ENCODE measurements at regions not wholly inside any gene's neighbourhood (a gene's known extent, or its start where the extent isn't known, plus 50 kb on each side); places are given as distances from the start of the nearest gene placed in this dataset.

DNA sequence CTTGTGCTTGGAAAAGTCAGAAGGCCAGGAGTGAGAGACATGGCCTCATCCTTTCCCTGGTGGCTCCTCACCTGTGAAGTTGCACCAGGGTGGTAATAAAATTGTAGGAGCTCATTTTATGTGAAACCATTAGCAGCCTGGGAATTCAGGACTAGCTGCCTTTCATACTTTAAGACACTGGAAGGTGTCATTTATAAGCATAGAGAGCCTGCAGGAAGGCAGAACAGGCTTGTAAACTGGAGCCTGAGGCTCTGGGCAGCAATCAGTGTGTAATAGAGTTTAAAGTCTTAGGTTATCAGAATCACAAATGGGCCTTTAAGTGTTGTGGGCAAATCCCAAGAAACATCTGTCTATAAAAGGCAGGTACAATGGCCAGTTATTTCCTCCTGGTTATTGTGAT, 127.2 kb downstream of the TM9SF2 start:
- intact Hi-C loops (cut with DNase I; ENCODE audit: low total_unique reads): no loop called here
- Histone ChIP-seq H3K27me3 (no peaks in the 10 kb centered on the region), H3K27ac (no peak overlapping the region)

DNA sequence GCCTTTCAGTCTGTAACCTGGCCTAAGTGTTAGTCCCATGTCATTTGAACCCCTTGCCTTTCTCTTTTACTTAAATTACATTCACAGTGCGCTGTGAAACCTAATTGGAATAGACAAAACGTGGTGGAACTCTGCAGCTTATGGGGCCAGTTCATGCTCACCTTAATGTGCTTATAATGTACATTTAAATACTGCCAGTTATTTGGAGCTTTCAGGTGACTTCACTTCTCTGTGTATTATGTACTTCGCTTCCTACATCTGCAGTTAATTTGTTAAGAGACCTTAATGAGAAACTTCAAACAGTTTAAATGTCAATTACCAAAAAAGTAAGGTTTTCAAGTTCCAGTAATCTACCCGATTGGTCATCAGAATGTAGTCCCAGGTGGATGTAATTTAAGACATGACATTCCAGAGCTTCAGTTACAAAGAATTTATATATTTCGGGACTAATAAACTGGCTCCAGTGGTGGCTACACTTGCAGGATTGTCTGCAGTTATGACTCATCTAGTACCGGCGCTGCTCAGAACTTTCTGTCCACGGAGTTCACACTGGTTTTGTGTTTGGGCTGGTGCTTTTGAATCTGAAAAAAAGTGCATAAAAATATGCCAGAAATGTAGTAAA, 125.3 kb downstream of the TM9SF2 start:
- intact Hi-C loops (cut with DNase I; ENCODE audit: low total_unique reads): no loop called here
- Histone ChIP-seq H3K27me3 (no peaks in the 10 kb centered on the region), H3K4me1 (peaks cover 0 to 9% (median 4%) of the 10 kb centered on the region in 4 donors), H3K36me3 (no peaks in the 10 kb centered on the region), H3K9me3 (no peaks in the 10 kb centered on the region), H3K4me3 (no peak overlapping the region), H3K27ac (no peak overlapping the region)
- TF ChIP-seq POLR2AphosphoS5 (IDR thresholded peaks at IDR 0.05) (no peak), POLR2A (IDR thresholded peaks at IDR 0.05) (no peak), EP300 (IDR thresholded peaks at IDR 0.05) (no peak)
- TF ChIP-seq, protein P1, sequence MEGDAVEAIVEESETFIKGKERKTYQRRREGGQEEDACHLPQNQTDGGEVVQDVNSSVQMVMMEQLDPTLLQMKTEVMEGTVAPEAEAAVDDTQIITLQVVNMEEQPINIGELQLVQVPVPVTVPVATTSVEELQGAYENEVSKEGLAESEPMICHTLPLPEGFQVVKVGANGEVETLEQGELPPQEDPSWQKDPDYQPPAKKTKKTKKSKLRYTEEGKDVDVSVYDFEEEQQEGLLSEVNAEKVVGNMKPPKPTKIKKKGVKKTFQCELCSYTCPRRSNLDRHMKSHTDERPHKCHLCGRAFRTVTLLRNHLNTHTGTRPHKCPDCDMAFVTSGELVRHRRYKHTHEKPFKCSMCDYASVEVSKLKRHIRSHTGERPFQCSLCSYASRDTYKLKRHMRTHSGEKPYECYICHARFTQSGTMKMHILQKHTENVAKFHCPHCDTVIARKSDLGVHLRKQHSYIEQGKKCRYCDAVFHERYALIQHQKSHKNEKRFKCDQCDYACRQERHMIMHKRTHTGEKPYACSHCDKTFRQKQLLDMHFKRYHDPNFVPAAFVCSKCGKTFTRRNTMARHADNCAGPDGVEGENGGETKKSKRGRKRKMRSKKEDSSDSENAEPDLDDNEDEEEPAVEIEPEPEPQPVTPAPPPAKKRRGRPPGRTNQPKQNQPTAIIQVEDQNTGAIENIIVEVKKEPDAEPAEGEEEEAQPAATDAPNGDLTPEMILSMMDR (IDR thresholded peaks at IDR 0.05): no peak
- 72 to 83% (median 77%) methylated on average over 8 of the region's 8 CpGs for WGBS, 5 donors
- no peak for DNase-seq

More for the DNA sequence above, 127.2 kb downstream of the TM9SF2 start:
- peaks cover 0 to 7% (median 3%) of the 10 kb centered on the region in 4 donors for H3K9me3 ChIP-seq
- peaks cover 0 to 9% (median 4%) of the 10 kb centered on the region in 4 donors for H3K4me1 ChIP-seq
- no peaks in the 10 kb centered on the region for H3K36me3 ChIP-seq
- H3K4me3 ChIP-seq: no peak overlapping the region
- TF ChIP-seq EP300 (IDR thresholded peaks at IDR 0.05) (no peak), POLR2A (IDR thresholded peaks at IDR 0.05) (no peak), POLR2AphosphoS5 (IDR thresholded peaks at IDR 0.05) (no peak)
- TF ChIP-seq, protein P1 (IDR thresholded peaks at IDR 0.05): no peak
- DNase-seq: no peak

DNA sequence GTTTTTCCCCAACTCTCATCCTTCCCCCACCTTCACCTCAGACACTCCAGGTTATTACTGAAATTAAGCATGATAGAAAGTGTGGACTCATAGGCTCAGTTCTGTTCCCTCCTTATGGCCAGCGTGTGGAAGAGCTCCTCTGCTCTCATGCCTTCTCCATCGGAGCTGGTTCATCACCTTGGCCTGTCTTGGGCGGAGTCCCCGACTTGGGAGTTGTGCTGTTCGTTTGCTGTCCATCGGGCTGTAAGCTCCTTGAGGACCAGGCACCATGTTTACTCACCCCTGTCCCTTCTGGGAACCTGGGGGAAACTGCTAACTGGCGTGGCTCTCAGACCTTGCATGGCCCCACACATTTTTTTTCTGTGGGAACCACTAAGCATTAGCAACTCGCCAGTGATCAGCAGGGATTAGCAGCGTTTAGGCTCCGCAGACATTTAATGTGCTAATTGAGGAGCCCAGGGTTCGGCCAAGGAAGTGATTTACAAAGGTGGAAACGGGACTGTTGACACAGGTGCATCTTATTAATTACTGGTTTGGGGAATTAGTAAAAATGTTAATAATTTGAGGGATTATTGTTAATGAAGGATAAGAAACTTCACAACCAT, 123.8 kb downstream of the TM9SF2 start:
- intact Hi-C loops (cut with DNase I; ENCODE audit: low total_unique reads): no loop called here
- Histone ChIP-seq H3K4me3 (no peak overlapping the region), H3K36me3 (no peaks in the 10 kb centered on the region), H3K27ac (no peak overlapping the region), H3K4me1 (peaks cover 0 to 8% (median 2%) of the 10 kb centered on the region in 4 donors), H3K27me3 (no peaks in the 10 kb centered on the region), H3K9me3 (no peaks in the 10 kb centered on the region)
- no peak for DNase-seq
- WGBS, 5 donors: 83 to 90% (median 86%) methylated on average over 12 of the region's 12 CpGs
- TF ChIP-seq POLR2A (IDR thresholded peaks at IDR 0.05) (no peak), POLR2AphosphoS5 (IDR thresholded peaks at IDR 0.05) (no peak)

DNA sequence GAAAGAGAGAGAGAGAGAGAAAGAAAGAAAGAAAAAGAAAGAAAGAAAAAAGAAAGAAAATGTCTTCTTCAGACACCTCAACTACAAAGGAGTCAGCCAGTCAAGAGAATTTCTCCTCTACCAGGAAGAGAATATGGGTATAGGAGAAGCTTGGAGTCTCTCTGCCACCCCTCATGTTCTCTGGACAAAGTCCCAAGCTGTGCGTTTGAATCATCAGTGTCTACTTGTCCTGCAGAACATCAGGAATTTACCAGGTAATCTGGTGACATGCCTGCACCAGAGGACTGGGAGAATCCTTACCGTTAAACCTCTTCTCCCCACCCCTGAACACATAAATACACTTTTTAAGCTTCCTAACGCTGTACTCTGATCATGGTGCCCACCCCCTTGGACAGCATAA, 119.5 kb downstream of the TM9SF2 start:
- H3K9me3 ChIP-seq: no peaks in the 10 kb centered on the region
- WGBS, 5 donors: 82 to 92% (median 83%) methylated on average over 3 of the region's 3 CpGs
- no peaks in the 10 kb centered on the region for H3K27me3 ChIP-seq
- H3K36me3 ChIP-seq: no peaks in the 10 kb centered on the region
- peaks cover 0 to 10% (median 4%) of the 10 kb centered on the region in 4 donors for H3K4me1 ChIP-seq
- H3K4me3 ChIP-seq: no peak overlapping the region
- H3K27ac ChIP-seq: no peak overlapping the region
- intact Hi-C loops (cut with DNase I; ENCODE audit: low total_unique reads): no loop called here
- no peak for DNase-seq
- no peak for TF ChIP-seq POLR2A (IDR thresholded peaks at IDR 0.05)
- TF ChIP-seq, protein P1 (IDR thresholded peaks at IDR 0.05): no peak
- no peak for TF ChIP-seq EP300 (IDR thresholded peaks at IDR 0.05)
- TF ChIP-seq POLR2AphosphoS5 (IDR thresholded peaks at IDR 0.05): no peak

DNA sequence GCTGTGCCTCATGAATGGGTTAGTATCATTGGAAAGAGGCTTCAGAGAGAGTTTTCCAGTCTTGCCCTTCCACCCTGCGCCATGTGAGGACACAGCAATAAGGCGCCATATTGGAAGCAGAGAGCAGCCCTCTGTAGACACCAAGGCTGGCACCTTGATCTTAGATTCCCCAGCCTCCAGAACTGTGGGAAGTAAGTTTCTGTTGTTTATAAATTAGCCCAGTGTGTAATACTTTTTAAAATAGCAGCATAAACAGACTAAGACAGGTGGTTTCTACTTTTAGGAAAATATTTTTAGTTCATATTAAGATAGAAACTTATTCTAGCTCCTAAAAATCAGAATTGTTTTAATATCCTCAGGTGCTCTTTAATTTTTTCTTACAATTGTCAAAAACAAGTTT, 117.9 kb downstream of the TM9SF2 start:
- H3K36me3 ChIP-seq: no peaks in the 10 kb centered on the region
- H3K4me3 ChIP-seq: no peak overlapping the region
- TF ChIP-seq EP300 (IDR thresholded peaks at IDR 0.05) (no peak), POLR2A (IDR thresholded peaks at IDR 0.05) (no peak), POLR2AphosphoS5 (IDR thresholded peaks at IDR 0.05) (no peak)
- TF ChIP-seq, protein P1 (IDR thresholded peaks at IDR 0.05): no peak
- WGBS, 5 donors: 94 to 100% (median 98%) methylated on average over 2 of the region's 2 CpGs
- peaks cover 0 to 13% (median 5%) of the 10 kb centered on the region in 4 donors for H3K4me1 ChIP-seq
- no peak overlapping the region for H3K27ac ChIP-seq
- H3K27me3 ChIP-seq: no peaks in the 10 kb centered on the region
- no peak for DNase-seq
- intact Hi-C loops (cut with DNase I; ENCODE audit: low total_unique reads): no loop called here
- H3K9me3 ChIP-seq: no peaks in the 10 kb centered on the region
